GM12878 (cell line): ENCODE measurements at regions not wholly inside any gene's neighbourhood (a gene's known extent, or its start where the extent isn't known, plus 50 kb on each side); places are given as distances from the start of the nearest gene placed in this dataset.

Experiments used
- BHLHE40 ChIP-seq, 2 experiments: fragments of 450-650 bp in 1 of 2; IDR thresholded peaks; 2 replicates each; pipeline ENCODE4 v1.6.1; 2011 to 2017; ENCODE audit warnings: low read depth in 2 of 2, borderline replicate concordance in 1 of 2, improper control_type of control experiment in 1 of 2, low read length in 1 of 2, mild to moderate bottlenecking in 1 of 2
- CTCF ChIP-seq, 3 experiments: IDR thresholded peaks in 2 of 3; conservative IDR thresholded peaks in 1 of 3; 2 replicates each; pipeline ENCODE4 v1.5.1; 2011; ENCODE audit warnings: low read depth in 3 of 3, low read length in 3 of 3, mild to moderate bottlenecking in 3 of 3, control low read depth in 2 of 3, moderate library complexity in 2 of 3, inconsistent platforms in 1 of 3, mixed read lengths in 1 of 3; ENCODE audit not compliant: control insufficient read depth in 2 of 3, insufficient read depth in 1 of 3; ENCODE audit errors: extremely low read depth in 1 of 3
- EZH2 ChIP-seq: IDR thresholded peaks from 2 replicates; pipeline ENCODE4 v1.6.1; 2012; ENCODE audit warnings: low read depth, mild to moderate bottlenecking, control low read depth, inconsistent platforms, low read length, borderline replicate concordance; ENCODE audit not compliant: control insufficient read depth
- POLR2A ChIP-seq: IDR thresholded peaks from 2 replicates; pipeline ENCODE4 v1.6.1; 2011; ENCODE audit warnings: low read depth, mild to moderate bottlenecking, low read length

GRCh38 chr3:144351773-144352365, 380.2 kb downstream of the DIPK2A start:
- TF ChIP-seq CTCF (IDR thresholded peaks at IDR 0.05 in 2 of 3, conservative IDR thresholded peaks at IDR 0.05 in 1 of 3; ENCODE audit: control insufficient read depth in 2 of 3, extremely low read depth in 1 of 3, insufficient read depth in 1 of 3, low read depth in 3 of 3, low read length in 3 of 3): no peak
- TF ChIP-seq EZH2: no peak
- TF ChIP-seq POLR2A: no peak
- TF ChIP-seq BHLHE40 (IDR thresholded peaks at IDR 0.05; ENCODE audit: borderline replicate concordance in 1 of 2, low read depth in 2 of 2, low read length in 1 of 2): no peak
